GM23338 (cell line): ENCODE measurements at regions not wholly inside any gene's neighbourhood (a gene's known extent, or its start where the extent isn't known, plus 50 kb on each side); places are given as distances from the start of the nearest gene placed in this dataset.

Experiments
- ATAC-seq: fragments of 200-7000 bp; cut with Tn5 transposase; 3 replicates; pipeline ENCODE4 v1.9.1; 2020
- DNase-seq: peaks from one replicate; pipeline ENCODE4 v3.0.0-alpha.2; 2015; ENCODE audit warnings: low spot score
- H2AFZ ChIP-seq: fragments of 200-600 bp; sonication (generic); 2 replicates; pipeline ENCODE4 v1.8.0; 2016; ENCODE audit warnings: antibody characterized with exemption, mild to moderate bottlenecking, moderate library complexity
- H3F3A ChIP-seq: fragments of 200-600 bp; sonication (generic); replicated peaks from 2 replicates; pipeline ENCODE4 v1.8.0; 2017; ENCODE audit warnings: antibody characterized with exemption, mixed run types, low read depth
- H3K27ac ChIP-seq: fragments of 200-600 bp; sonication (generic); 2 replicates; pipeline ENCODE4 v1.6.1; 2016; ENCODE audit warnings: low read depth
- H3K27me3 ChIP-seq: fragments of 200-600 bp; sonication (generic); 2 replicates; pipeline ENCODE4 v1.8.0; 2016; ENCODE audit warnings: mild to moderate bottlenecking, mixed run types, moderate library complexity; ENCODE audit not compliant: insufficient read depth
- H3K36me3 ChIP-seq: fragments of 200-600 bp; sonication (generic); 2 replicates; pipeline ENCODE4 v1.8.0; 2016; ENCODE audit warnings: mild to moderate bottlenecking; ENCODE audit not compliant: insufficient read depth
- H3K4me1 ChIP-seq: fragments of 200-600 bp; sonication (generic); 2 replicates; pipeline ENCODE4 v1.8.0; 2016; ENCODE audit warnings: mild to moderate bottlenecking, moderate library complexity; ENCODE audit not compliant: insufficient read depth
- H3K4me2 ChIP-seq: fragments of 200-600 bp; sonication (generic); 2 replicates; pipeline ENCODE4 v1.7.1; 2017; ENCODE audit warnings: mixed run types
- H3K4me3 ChIP-seq: fragments of 200-600 bp; sonication (generic); 2 replicates; pipeline ENCODE4 v1.6.1; 2016; ENCODE audit warnings: mixed run types
- H3K79me2 ChIP-seq: fragments of 200-600 bp; sonication (generic); replicated peaks from 2 replicates; pipeline ENCODE4 v1.8.0; 2017; ENCODE audit warnings: mild to moderate bottlenecking; ENCODE audit not compliant: insufficient read depth
- H3K9me2 ChIP-seq: fragments of 200-600 bp; sonication (generic); 2 replicates; pipeline ENCODE4 v1.8.0; 2017; ENCODE audit not compliant: insufficient read depth
- H4K20me1 ChIP-seq: fragments of 200-600 bp; sonication (generic); replicated peaks from 2 replicates; pipeline ENCODE4 v1.8.0; 2017; ENCODE audit warnings: mild to moderate bottlenecking; ENCODE audit not compliant: insufficient read depth
- H3K27ac Mint-ChIP-seq: 2 replicates; pipeline ENCODE4 v1.8.0; 2020; ENCODE audit warnings: inconsistent platforms, mild to moderate bottlenecking, moderate library complexity, mixed read lengths
- H3K27me3 Mint-ChIP-seq: 3 replicates; pipeline ENCODE4 v1.8.0; 2022; ENCODE audit warnings: low read depth, mild to moderate bottlenecking, moderate library complexity, mixed read lengths, inconsistent platforms; ENCODE audit not compliant: insufficient read depth, poor library complexity
- H3K36me3 Mint-ChIP-seq: 3 replicates; pipeline ENCODE4 v1.8.0; 2021; ENCODE audit warnings: low read depth, mild to moderate bottlenecking, inconsistent platforms, moderate library complexity, mixed read lengths
- H3K4me1 Mint-ChIP-seq: 3 replicates; pipeline ENCODE4 v1.8.0; 2020; ENCODE audit warnings: mild to moderate bottlenecking, inconsistent platforms, mixed read lengths
- H3K4me3 Mint-ChIP-seq: 3 replicates; pipeline ENCODE4 v1.8.0; 2021; ENCODE audit warnings: moderate library complexity, mild to moderate bottlenecking, inconsistent platforms, mixed read lengths
- H3K9me3 Mint-ChIP-seq: 3 replicates; pipeline ENCODE4 v1.8.0; 2020; ENCODE audit warnings: moderate library complexity, mild to moderate bottlenecking, inconsistent platforms, mixed read lengths
- CREB1 ChIP-seq: fragments of 250-450 bp; sonication (Bioruptor Pico); IDR thresholded peaks from 2 replicates; pipeline ENCODE4 v1.5.0; 2020; ENCODE audit warnings: low read depth, mild to moderate bottlenecking, moderate library complexity
- ETS1 ChIP-seq: IDR thresholded peaks from 2 replicates; pipeline ENCODE4 v1.6.1; 2016; ENCODE audit warnings: antibody characterized with exemption
- EZH2 ChIP-seq: fragments of 200-600 bp; sonication (generic); IDR thresholded peaks from one replicate; pipeline ENCODE4 v1.8.0; 2017; ENCODE audit warnings: antibody characterized with exemption, mild to moderate bottlenecking, low read depth; ENCODE audit not compliant: unreplicated experiment
- NANOG ChIP-seq: IDR thresholded peaks from 2 replicates; pipeline ENCODE4 v1.6.1; 2016; ENCODE audit warnings: antibody characterized with exemption, borderline replicate concordance
- POLR2AphosphoS5 ChIP-seq: IDR thresholded peaks from 2 replicates; pipeline ENCODE4 v1.6.1; 2016; ENCODE audit warnings: antibody characterized with exemption, low read depth
- STAT1 ChIP-seq: IDR thresholded peaks from one replicate; pipeline ENCODE4 v1.6.1; 2016; ENCODE audit warnings: antibody characterized with exemption; ENCODE audit not compliant: unreplicated experiment
- ZNF331 ChIP-seq: fragments of 250-450 bp; sonication (Bioruptor Pico); IDR thresholded peaks from 2 replicates; pipeline ENCODE4 v1.5.0; 2020; ENCODE audit warnings: low read depth, mild to moderate bottlenecking, moderate library complexity
- TF ChIP-seq, protein P1 (sequence below): IDR thresholded peaks from one replicate; pipeline ENCODE4 v1.6.1; 2018; ENCODE audit warnings: antibody characterized with exemption; ENCODE audit not compliant: unreplicated experiment
- TF ChIP-seq, protein P2 (sequence below), 2 experiments: fragments of 200-600 bp in 1 of 2; sonication (generic) in 1 of 2; conservative IDR thresholded peaks; 2 replicates each; pipeline versions ENCODE4 v1.5.1 to v1.6.1; 2016 to 2017; ENCODE audit warnings: antibody characterized with exemption in 2 of 2, low read depth in 2 of 2, mild to moderate bottlenecking in 2 of 2, moderate library complexity in 1 of 2

DNA sequence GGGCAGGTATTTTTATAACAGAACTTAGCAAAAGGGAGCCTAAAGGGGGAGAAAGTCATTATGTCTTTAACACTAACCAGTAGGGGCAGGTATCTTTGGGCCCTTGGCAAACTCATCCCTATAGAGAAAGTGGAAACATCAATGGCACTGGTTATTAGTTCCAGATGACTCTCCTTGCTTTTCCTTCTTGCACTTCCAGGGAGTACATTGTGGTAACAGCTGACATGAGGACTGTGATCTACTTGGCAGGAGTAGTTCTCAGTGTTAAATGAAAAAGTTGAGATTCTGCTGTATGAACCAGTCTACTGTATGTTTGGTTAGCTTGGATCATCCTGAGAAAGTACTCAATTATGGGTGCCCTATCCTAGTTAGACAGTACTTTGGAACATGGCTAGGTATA lies 93.6 kb downstream of the ATXN3L start (continued):
- TF ChIP-seq, protein P1, sequence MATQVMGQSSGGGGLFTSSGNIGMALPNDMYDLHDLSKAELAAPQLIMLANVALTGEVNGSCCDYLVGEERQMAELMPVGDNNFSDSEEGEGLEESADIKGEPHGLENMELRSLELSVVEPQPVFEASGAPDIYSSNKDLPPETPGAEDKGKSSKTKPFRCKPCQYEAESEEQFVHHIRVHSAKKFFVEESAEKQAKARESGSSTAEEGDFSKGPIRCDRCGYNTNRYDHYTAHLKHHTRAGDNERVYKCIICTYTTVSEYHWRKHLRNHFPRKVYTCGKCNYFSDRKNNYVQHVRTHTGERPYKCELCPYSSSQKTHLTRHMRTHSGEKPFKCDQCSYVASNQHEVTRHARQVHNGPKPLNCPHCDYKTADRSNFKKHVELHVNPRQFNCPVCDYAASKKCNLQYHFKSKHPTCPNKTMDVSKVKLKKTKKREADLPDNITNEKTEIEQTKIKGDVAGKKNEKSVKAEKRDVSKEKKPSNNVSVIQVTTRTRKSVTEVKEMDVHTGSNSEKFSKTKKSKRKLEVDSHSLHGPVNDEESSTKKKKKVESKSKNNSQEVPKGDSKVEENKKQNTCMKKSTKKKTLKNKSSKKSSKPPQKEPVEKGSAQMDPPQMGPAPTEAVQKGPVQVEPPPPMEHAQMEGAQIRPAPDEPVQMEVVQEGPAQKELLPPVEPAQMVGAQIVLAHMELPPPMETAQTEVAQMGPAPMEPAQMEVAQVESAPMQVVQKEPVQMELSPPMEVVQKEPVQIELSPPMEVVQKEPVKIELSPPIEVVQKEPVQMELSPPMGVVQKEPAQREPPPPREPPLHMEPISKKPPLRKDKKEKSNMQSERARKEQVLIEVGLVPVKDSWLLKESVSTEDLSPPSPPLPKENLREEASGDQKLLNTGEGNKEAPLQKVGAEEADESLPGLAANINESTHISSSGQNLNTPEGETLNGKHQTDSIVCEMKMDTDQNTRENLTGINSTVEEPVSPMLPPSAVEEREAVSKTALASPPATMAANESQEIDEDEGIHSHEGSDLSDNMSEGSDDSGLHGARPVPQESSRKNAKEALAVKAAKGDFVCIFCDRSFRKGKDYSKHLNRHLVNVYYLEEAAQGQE: no peak
- TF ChIP-seq ZNF331 (CRISPR knock-in tag) (no peak), NANOG (no peak), ETS1 (no peak), CREB1 (CRISPR knock-in tag) (no peak), EZH2 (no peak), STAT1 (no peak), POLR2AphosphoS5 (no peak)
- TF ChIP-seq, protein P2, sequence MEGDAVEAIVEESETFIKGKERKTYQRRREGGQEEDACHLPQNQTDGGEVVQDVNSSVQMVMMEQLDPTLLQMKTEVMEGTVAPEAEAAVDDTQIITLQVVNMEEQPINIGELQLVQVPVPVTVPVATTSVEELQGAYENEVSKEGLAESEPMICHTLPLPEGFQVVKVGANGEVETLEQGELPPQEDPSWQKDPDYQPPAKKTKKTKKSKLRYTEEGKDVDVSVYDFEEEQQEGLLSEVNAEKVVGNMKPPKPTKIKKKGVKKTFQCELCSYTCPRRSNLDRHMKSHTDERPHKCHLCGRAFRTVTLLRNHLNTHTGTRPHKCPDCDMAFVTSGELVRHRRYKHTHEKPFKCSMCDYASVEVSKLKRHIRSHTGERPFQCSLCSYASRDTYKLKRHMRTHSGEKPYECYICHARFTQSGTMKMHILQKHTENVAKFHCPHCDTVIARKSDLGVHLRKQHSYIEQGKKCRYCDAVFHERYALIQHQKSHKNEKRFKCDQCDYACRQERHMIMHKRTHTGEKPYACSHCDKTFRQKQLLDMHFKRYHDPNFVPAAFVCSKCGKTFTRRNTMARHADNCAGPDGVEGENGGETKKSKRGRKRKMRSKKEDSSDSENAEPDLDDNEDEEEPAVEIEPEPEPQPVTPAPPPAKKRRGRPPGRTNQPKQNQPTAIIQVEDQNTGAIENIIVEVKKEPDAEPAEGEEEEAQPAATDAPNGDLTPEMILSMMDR (conservative IDR thresholded peaks at IDR 0.05; ENCODE audit: low read depth in 2 of 2): no peak

DNA sequence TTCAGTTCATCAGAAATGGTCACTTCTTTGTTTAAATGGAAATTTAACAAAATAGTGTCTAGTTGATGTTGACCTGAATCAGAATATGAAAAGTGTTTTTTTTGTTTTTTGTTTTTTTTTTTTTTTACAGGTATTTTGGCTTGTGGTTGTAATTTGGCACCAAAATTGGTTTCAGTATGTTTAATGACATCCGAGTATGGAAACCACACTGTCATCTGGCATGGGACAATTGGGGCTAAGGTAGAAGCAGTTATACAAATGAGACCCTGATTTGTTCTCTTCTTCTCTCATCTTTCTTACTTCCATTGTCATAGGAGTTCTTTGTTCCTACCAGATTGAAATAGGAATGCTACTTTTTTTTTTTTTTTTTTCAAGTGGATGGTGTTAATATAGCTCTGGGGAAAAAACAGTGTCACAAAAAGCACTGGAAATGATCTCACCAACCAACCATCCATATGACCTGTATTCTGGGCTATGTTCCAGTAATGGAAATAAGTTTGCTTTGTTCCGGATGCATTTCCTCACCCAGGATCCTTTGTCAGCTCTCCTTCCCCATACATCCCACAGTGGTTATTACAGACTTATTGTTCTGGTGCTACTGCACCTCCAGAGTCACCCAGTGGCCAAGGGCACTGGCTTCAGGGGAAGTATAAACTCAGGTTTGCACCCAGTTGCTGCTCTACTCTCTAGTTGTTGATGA lies 95.8 kb downstream of the ATXN3L start:
- Histone ChIP-seq H3F3A (no peaks in the 10 kb centered on the region), H3K4me1 (peaks cover 16% of the 10 kb centered on the region), H3K4me3 (no peak overlapping the region), H3K36me3 (no peaks in the 10 kb centered on the region), H3K4me2 (no peak overlapping the region), H3K27me3 (no peaks in the 10 kb centered on the region), H2AFZ (no peak overlapping the region), H3K79me2 (no peaks in the 10 kb centered on the region), H3K27ac (no peak overlapping the region), H4K20me1 (no peaks in the 10 kb centered on the region), H3K9me2 (no peaks in the 10 kb centered on the region)
- ATAC-seq: no peak
- no peaks in the 10 kb centered on the region for H3K36me3 Mint-ChIP-seq
- H3K27ac Mint-ChIP-seq: no peak overlapping the region
- peaks cover 2% of the 10 kb centered on the region for H3K27me3 Mint-ChIP-seq
- no peak for DNase-seq
- no peaks in the 10 kb centered on the region for H3K9me3 Mint-ChIP-seq
- H3K4me3 Mint-ChIP-seq: no peak overlapping the region
- H3K4me1 Mint-ChIP-seq: peaks cover 30% of the 10 kb centered on the region
- no peak for TF ChIP-seq ZNF331 (CRISPR knock-in tag)
- TF ChIP-seq, protein P1: no peak
- no peak for TF ChIP-seq ETS1
